ENCODE measurements at regions not wholly inside any gene's neighbourhood (a gene's known extent, or its start where the extent isn't known, plus 50 kb on each side); places are given as distances from the start of the nearest gene placed in this dataset.

DNA sequence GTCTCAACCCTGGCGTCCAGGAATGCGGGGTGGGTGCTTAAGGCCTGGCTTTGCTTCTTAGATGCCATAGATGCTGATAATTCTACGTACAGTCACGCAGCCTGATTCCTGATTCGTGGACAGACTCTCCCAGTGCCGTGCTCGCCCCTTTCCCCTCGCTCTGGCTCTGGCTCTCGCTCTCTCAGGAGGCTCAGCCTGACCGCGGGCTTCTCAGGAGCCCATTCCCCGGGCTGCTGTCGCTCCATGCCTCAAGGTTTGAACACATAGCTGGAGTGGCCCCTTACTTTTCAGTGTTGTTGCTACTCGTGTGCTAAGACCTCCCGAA lies 59.2 kb upstream of the ZC4H2 start:
- Histone ChIP-seq H3K4me1 (ENCODE audit: control insufficient read depth in 1 of 2, insufficient read depth in 2 of 2, low read length in 2 of 2) (peaks cover 0 to 5% of the 10 kb centered on the region in 2 donors), H3K27ac (ENCODE audit: low read depth, low read length) (no peak overlapping the region), H3K4me3 (ENCODE audit: low read depth in 1 of 2, low read length in 2 of 2) (peak overlapping the region; percentile 76 to 82), H3K9me3 (ENCODE audit: control insufficient read depth in 1 of 2, low read length in 2 of 2) (no peaks in the 10 kb centered on the region), H3K36me3 (ENCODE audit: control insufficient read depth in 1 of 2, insufficient read depth in 2 of 2, low read length in 2 of 2) (no peaks in the 10 kb centered on the region), H3K27me3 (ENCODE audit: control insufficient read depth in 1 of 2, insufficient read depth in 2 of 2, low read length in 2 of 2) (no peaks in the 10 kb centered on the region), H3K9ac (ENCODE audit: low read depth in 1 of 2, low read length in 2 of 2) (peak overlapping the region; percentile 56 to 69)

- H3K36me3 ChIP-seq (ENCODE audit: control insufficient read depth in 1 of 2, insufficient read depth in 2 of 2, low read length in 2 of 2): no peaks in the 10 kb centered on the region
- peak within 1 kb of the TSS; percentile 76 to 82 for H3K4me3 ChIP-seq (ENCODE audit: low read depth in 1 of 2, low read length in 2 of 2)
- H3K9ac ChIP-seq (ENCODE audit: low read depth in 1 of 2, low read length in 2 of 2): peak within 1 kb of the TSS; percentile 56 to 69
- no peaks in the 10 kb centered on the region for H3K9me3 ChIP-seq (ENCODE audit: control insufficient read depth in 1 of 2, low read length in 2 of 2)
- H3K27ac ChIP-seq (ENCODE audit: low read depth, low read length): peak within 1 kb of the TSS; percentile 58
- peaks cover 0 to 5% of the 10 kb centered on the region in 2 donors for H3K4me1 ChIP-seq (ENCODE audit: control insufficient read depth in 1 of 2, insufficient read depth in 2 of 2, low read length in 2 of 2)
- H3K27me3 ChIP-seq (ENCODE audit: control insufficient read depth in 1 of 2, insufficient read depth in 2 of 2, low read length in 2 of 2): no peaks in the 10 kb centered on the region
Measured at GRCh38 chrX:65034668-65035445, 58.6 kb upstream of the ZC4H2 start, which contains the start of gene ZC3H12B. TSS of gene ZC3H12B (plus strand) at chrX:65034826.

DNA sequence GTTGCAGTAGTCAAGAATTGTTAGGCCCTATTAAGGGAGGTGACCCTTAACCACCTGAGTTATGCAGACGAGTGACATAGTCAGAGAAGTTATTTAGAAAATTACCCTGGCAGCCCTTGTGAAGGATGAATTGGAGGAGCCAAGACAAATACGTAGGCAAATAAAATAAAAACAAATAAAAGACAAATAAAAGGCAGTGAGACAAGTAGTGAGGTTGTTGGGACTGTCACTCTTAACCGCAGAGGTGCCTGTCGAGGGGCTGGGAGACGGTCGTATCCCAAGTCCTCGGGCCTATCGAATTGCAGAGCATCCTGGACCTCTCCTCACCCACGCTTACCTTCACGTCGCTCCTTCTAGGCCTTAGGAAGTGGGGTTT lies 58.0 kb upstream of the ZC4H2 start:
- H3K4me3 ChIP-seq (ENCODE audit: low read depth in 1 of 2, low read length in 2 of 2): peak overlapping the region; percentile 76 to 82
- H3K36me3 ChIP-seq (ENCODE audit: control insufficient read depth in 1 of 2, insufficient read depth in 2 of 2, low read length in 2 of 2): no peaks in the 10 kb centered on the region
- peak overlapping the region; percentile 54 to 56 for H3K9ac ChIP-seq (ENCODE audit: low read depth in 1 of 2, low read length in 2 of 2)
- peaks cover 0 to 5% of the 10 kb centered on the region in 2 donors for H3K4me1 ChIP-seq (ENCODE audit: control insufficient read depth in 1 of 2, insufficient read depth in 2 of 2, low read length in 2 of 2)
- no peaks in the 10 kb centered on the region for H3K9me3 ChIP-seq (ENCODE audit: control insufficient read depth in 1 of 2, low read length in 2 of 2)
- no peak overlapping the region for H3K27ac ChIP-seq (ENCODE audit: low read depth, low read length)
- no peaks in the 10 kb centered on the region for H3K27me3 ChIP-seq (ENCODE audit: control insufficient read depth in 1 of 2, insufficient read depth in 2 of 2, low read length in 2 of 2)
